GM21576 (cell line): ENCODE measurements at regions not wholly inside any gene's neighbourhood (a gene's known extent, or its start where the extent isn't known, plus 50 kb on each side); places are given as distances from the start of the nearest gene placed in this dataset.
"Not testable (repeated sequence)": the region's sequence is repeated elsewhere in the genome, so short reads cannot be mapped to it uniquely, and the experiment has no call there.

ENCODE experiments used
- ATAC-seq: cut with Tn5 transposase; IDR thresholded peaks from one replicate; pipeline ENCODE4 v1.9.1; 2021; ENCODE audit warnings: mild to moderate bottlenecking, moderate library complexity; ENCODE audit not compliant: unreplicated experiment

- ATAC-seq = no peak
These were observed 224.5 kb upstream of the TAPT1 start for GRCh38 chr4:16450724-16451123.

- no peak for ATAC-seq
These were observed 223.8 kb upstream of the TAPT1 start for GRCh38 chr4:16450031-16450430.

- ATAC-seq = no peak
These were observed 223.1 kb upstream of the TAPT1 start for GRCh38 chr4:16449406-16449805.

- no peak for ATAC-seq
These were observed 222.1 kb upstream of the TAPT1 start for GRCh38 chr4:16448241-16448840.

- peak; percentile 67 for ATAC-seq
These were observed 217.3 kb upstream of the TAPT1 start for GRCh38 chr4:16443504-16444088.

GRCh38 chr4:16442296-16442695, 216.0 kb upstream of the TAPT1 start:
- ATAC-seq = no peak

- no peak for ATAC-seq
These were observed 213.5 kb upstream of the TAPT1 start for GRCh38 chr4:16439768-16440167.

- no peak for ATAC-seq
These were observed 212.7 kb upstream of the TAPT1 start for GRCh38 chr4:16438986-16439385.

GRCh38 chr4:16437836-16438235, 211.6 kb upstream of the TAPT1 start:
- no peak for ATAC-seq

- ATAC-seq = no peak
These were observed 205.6 kb upstream of the TAPT1 start for GRCh38 chr4:16431866-16432265.

GRCh38 chr4:16418814-16419213, 192.5 kb upstream of the TAPT1 start:
- no peak for ATAC-seq

- ATAC-seq = no peak
These were observed 190.9 kb upstream of the TAPT1 start for GRCh38 chr4:16417198-16417597.

- no peak for ATAC-seq
These were observed 190.3 kb upstream of the TAPT1 start for GRCh38 chr4:16416601-16417000.

- no peak for ATAC-seq
These were observed 189.5 kb upstream of the TAPT1 start for GRCh38 chr4:16415751-16416150.

GRCh38 chr4:16413814-16414555, 187.7 kb upstream of the TAPT1 start:
- ATAC-seq = no peak

GRCh38 chr4:16411501-16412085, 185.3 kb upstream of the TAPT1 start:
- ATAC-seq = no peak

- not testable (repeated sequence) for ATAC-seq
These were observed 166.9 kb upstream of the TAPT1 start for GRCh38 chr4:16393216-16393615.

- ATAC-seq = no peak
These were observed 164.9 kb upstream of the TAPT1 start for GRCh38 chr4:16391196-16391595.

- no peak for ATAC-seq
These were observed 161.2 kb upstream of the TAPT1 start for GRCh38 chr4:16387448-16387847.

- no peak for ATAC-seq
These were observed 160.5 kb upstream of the TAPT1 start for GRCh38 chr4:16386711-16387320.

- no peak for ATAC-seq
These were observed 158.3 kb upstream of the TAPT1 start for GRCh38 chr4:16384576-16384975.

- no peak for ATAC-seq
These were observed 156.3 kb upstream of the TAPT1 start for GRCh38 chr4:16382571-16382970.
